ENCODE measurements at regions not wholly inside any gene's neighbourhood (a gene's known extent, or its start where the extent isn't known, plus 50 kb on each side); places are given as distances from the start of the nearest gene placed in this dataset.
A peak's percentile ranks its signal among the peaks of the same experiment; 100 is the strongest.

DNA sequence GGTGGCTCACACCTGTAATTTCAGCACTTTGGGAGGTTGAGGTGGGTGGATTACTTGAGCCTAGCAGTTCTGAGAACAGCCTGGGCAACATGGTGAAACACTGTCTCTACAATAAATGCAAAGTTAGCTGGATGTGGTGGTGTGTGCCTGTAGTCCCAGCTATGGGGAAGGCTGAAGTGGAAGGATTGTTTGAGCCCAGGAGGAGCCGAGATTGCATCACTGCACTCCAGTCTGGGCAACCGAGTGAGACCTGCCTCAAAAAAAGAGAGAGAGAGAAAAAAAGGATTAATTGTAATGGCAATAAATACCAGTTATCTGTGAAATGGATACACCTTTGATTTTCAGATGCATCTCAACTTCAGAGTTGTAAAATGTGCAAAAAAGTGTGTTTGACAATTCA is 58.8 kb downstream of the SPRY1 start:
- DNase-seq (ENCODE audit: low spot score) = no peak

- DNase-seq (ENCODE audit: low spot score) = peak; percentile 45
These were observed 65.4 kb downstream of the SPRY1 start for GRCh38 chr4:123462007-123462406.

GRCh38 chr4:123463869-123464268 is 67.3 kb downstream of the SPRY1 start:
- DNase-seq (ENCODE audit: low spot score) = no peak

DNA sequence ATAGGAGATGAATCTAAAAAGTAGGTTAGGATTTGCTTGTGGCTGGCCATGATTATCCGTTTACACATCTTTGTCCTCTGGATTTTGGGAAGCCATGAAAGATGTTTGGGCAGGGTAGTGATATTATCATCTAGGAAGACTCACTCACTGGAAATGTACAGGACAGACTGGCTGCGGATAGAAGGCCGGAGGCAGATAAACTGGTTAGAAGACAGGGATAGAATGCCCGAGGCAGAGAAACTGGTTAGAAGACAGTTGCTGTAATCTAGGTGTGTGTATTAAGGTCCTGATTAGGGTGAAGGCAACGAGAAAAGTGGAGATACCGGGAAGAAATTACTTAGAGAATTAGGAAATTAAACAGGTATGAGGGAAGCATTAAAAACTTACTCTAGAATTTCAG is 68.8 kb downstream of the SPRY1 start:
- no peak for DNase-seq (ENCODE audit: low spot score)

DNA sequence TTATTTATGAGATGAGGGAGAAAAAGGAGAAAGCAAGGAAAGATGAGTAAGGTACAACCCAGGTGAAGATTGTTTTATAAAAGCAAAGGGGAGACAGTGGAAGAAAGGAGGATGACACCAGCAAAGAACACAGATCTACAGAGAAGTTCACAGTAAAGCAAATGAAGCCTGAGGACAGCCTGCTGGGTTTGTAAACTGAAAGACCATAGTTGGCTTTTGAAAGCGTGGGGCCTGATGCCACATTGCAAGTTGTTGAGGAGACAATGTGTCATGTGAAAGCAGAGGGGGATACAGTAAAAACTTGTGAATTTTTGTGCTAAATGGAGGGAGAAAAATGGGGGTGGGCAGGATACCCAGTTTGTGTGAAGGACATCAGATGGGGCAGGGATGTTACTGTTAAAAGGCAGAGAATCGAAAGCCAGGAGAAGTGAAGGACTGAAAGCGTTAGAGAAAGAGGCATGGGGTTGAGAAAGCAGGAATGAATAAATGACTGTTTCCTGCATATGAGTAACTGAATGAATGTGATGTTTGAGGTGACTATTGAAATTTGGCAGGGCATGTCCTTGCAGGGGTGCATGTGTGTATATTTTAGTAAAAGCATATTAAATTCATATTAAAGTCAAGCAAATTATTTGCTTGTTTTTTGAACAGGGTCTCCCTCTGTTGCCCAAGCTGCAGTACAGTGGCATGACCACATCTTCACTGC is 69.6 kb downstream of the SPRY1 start:
- DNase-seq (ENCODE audit: low spot score) = no peak

DNA sequence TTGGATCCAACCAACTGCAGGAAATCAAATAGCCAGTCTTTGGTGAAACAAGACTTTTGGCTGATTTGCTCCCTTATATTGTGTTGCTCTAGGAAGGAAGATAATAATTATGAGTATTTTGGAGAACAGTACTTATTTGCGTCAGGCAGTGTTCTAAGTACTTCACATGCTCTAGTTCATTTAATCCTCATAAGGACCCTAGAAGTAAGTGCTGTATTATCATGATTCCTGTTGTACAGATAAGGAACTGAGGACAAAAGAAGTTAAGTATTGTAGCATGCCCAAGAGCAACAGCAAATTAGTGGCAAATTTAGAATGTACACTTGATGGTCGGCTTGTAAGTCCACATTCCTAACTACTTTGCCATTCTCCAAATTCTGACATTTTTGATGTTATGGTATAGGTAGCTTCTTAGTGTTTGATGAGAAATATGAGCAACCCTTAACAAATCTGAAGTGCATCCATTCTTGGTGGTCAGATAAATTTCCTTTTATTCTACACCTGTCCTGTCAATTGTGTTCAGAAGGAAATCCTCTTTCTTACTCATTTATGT is 72.0 kb downstream of the SPRY1 start:
- no peak for DNase-seq (ENCODE audit: low spot score)

DNA sequence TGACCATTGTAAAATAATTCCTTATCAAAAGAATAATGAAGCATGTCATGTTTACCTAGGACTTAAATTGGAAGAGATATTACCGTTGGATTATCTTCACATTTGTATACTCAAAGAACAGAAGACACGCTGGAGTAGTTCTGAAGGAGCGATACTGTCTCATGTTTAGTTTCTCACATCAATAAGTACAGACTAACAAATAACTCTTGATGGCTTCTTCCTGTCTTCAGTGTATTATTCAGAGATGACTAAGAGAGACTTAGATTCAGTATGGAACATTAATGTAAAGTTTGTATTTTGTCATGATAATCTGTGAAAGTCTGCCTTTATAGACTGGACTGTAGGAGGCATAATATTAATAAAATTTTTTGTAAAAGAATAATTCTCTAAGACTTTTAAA is 72.7 kb downstream of the SPRY1 start:
- DNase-seq (ENCODE audit: low spot score) = no peak

GRCh38 chr4:123469696-123470095 is 73.1 kb downstream of the SPRY1 start:
- no peak for DNase-seq (ENCODE audit: low spot score)

DNA sequence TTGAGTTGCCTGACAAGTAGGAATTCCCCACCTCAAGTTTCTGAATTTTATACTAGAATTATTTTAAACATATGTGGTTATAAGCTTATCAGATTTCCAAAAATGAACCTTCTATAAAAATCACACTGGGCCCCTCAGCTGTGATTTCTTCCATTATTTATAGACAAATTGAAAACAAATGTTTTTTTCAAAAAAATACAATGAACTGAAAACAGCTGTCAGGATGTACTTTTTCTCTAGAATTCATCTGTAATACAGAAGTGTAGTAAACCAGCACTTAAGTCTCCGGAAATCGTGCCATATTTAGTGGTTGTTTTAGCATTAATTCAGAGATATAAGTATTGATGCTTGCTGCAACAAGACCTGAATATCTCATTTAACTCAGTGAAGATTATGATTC is 74.0 kb downstream of the SPRY1 start:
- DNase-seq (ENCODE audit: low spot score) = no peak

DNA sequence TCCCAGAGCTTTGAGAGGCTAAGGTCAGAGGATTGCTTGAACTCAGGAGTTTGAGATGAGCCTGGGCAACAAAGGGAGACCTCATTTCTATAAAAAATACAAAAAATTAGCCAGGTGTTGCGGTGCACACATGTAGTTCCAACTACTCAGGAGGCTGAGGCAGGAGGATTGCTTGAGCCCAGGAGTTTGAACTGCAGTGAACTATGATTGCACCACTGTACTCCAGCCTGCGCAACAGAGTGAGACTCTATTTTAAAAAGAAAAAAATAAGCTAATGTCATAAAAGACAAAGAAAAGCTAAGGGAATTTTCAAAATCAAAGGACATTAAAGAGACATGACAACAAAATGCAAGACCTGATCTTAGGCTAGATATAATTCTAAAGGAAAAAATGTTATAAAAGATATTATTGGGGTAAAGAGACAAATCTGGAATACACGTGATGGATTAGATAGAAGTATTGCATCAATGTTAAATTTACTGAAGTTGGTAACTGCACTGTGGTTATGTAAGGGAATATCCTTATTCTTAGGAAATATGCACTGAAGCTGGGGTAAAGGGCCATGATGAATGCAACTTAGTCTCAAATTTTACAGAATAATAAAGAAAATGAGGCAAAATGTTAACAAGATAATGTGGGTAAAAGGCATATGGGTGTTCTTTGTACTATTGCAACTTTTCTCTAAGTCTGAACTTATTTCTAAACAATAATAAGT is 75.2 kb downstream of the SPRY1 start:
- DNase-seq (ENCODE audit: low spot score) = no peak

GRCh38 chr4:123474817-123475216 is 78.2 kb downstream of the SPRY1 start:
- no peak for DNase-seq (ENCODE audit: low spot score)

- no peak for DNase-seq (ENCODE audit: low spot score)
These were observed 79.5 kb downstream of the SPRY1 start for GRCh38 chr4:123476089-123476488.

DNA sequence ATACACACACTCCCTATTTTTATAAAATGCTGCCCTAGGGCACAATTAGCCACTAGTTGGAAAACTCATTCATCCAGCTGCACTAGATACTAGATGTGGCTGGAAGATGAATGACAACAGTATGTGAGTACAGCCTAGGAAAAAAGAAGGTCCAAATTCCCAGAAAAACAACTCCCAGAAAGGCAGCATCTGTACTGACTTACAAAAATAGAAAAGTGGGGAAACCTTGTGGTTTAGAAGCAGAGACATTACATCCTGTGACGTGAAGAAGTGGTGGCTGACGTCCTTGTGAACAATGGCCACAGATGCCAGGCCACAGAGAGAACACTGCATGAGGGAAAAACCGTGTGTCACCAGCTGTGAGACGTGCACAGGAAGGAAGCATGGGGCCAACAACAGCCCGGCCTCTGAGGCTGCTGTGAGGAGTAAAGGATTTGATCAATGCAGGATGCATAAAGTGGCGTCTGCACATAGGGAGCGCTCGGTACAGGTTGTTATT is 81.2 kb downstream of the SPRY1 start:
- peak; percentile 14 for DNase-seq (ENCODE audit: low spot score)

DNA sequence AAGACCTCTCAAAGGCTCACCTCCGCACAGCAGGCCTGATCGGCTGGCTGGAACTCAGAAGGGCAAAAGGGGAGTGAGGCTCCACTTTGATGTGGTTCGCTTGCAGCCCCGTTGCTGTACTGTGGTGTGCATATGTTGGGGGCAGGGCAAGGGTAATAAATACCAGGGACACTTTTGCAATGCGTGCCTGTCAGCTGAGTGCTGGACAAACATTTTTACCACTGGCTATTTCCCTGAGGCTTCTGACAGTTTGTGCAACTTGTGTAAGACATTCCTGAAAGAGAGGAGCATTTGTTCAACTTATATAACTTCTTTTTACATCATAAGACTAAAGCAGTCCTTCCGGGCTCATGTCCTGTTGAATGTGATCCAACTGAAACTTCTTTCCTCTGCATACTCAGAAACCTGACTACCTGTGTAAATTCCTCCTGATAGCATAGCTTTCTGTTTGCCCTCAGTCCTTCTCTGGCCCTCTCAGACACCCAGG is 82.3 kb downstream of the SPRY1 start:
- peak; percentile 92 for DNase-seq (ENCODE audit: low spot score)

DNA sequence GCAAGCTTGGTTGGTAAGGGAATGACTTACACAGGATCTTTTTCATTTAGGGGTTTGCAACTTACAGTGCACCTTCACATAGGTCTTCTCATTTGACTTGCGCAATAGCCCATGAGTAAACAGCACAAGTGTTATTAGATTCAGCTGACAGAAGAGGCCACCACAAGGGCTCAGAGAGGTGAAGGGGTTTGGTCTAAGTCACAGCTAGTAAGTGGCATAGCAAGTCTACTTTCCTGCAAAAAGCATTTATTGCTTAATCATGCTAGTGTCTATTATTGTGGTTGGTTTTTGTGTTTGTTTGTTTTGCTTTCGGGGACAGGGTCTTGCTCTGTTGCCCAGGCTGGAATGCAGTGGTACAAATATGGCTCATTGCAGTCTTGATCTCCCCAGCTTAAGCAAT is 83.3 kb downstream of the SPRY1 start:
- DNase-seq (ENCODE audit: low spot score) = peak; percentile 42

GRCh38 chr4:123480706-123481418 is 84.3 kb downstream of the SPRY1 start:
- peak; percentile 21 for DNase-seq (ENCODE audit: low spot score)

DNA sequence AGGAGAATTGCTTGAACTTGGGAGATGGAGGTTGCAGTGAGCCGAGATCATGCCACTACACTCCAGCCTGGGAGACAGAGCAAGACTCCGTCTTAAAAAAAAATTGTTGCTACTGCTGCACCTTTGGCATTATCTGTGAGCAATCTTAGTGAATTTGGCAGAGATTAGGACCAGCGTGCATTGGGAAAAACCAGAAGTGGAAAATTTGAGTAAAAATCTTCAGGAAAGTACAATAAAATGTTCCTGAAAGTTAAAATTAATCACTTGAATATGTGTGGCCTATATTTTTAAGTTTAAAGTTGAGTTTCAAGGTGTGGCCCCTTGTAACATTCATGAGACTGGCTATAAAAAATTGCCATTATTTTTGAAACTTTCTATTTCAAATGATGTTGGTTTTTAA is 85.1 kb downstream of the SPRY1 start:
- no peak for DNase-seq (ENCODE audit: low spot score)

DNA sequence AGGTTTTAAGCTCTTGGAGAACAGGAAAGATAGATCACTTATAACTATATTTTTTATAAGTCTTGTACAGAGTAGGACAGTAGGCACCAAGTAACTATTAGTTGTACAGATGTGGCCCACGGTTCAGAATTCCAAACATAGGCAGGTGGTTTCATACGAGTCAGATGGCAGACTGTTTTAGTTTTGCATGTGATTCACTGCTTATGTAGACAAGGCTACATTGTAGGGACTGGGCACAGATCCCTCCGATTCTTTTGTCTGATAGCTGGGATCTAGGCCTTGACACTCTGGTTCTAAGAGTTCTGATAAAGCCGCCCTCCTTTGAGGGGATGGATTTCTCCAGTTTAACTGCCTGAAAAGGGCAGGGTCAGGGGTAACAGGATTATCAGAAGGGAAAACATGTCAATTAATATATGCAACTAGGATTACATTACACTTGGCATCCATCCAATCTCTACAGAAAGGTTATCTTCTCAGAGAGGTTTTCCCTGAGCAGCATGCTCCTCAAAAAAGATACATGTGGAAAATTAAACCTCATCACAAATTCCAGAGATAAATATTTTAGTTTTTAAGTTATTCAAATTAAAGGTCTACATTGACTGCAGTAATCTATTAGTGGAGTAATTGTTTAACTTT is 87.8 kb downstream of the SPRY1 start:
- DNase-seq (ENCODE audit: low spot score) = no peak

GRCh38 chr4:123485601-123486000 is 89.0 kb downstream of the SPRY1 start:
- DNase-seq (ENCODE audit: low spot score) = no peak

DNA sequence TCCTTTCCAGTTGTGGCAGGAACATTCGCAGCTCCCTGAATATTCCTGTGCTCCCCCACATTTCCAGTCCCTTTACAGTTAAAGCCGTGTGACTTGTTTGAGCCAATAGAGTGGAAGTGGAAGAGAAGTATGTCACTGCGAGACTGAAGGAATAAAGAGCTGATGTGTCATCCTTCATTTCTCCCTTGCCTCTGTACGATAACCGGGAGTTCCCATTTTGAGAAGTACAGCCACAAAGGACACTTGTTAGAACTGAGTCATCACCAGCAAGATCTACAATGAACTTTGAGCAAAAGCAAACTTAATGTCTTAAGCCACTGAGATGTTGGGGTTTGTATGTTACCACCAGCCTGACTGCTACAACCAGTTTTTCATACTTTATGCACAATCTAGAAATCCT is 92.3 kb downstream of the SPRY1 start:
- peak; percentile 21 for DNase-seq (ENCODE audit: low spot score)

DNA sequence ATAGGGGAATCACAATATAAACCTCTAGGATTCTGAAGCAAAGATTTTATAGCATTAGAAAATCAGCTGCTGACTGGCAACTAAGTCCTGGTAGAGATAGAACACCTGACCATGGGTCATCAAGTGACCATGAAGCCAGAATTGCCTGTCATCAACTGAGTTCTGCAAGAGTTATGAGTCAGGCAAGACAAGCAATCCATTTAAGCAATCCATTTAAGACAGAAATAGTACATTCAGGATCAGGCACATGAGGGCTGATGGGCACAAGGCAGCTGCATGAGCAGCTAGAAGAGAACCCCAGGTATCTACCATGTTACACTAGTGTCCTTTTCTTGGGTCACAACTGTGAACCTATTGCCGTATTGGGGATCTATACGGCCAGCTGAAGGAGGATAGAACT is 98.9 kb downstream of the SPRY1 start:
- DNase-seq (ENCODE audit: low spot score) = no peak

GRCh38 chr4:123496421-123496820 is 99.8 kb downstream of the SPRY1 start:
- no peak for DNase-seq (ENCODE audit: low spot score)
